Suprapubic skin (tissue), 4 donors: ENCODE measurements at regions not wholly inside any gene's neighbourhood (a gene's known extent, or its start where the extent isn't known, plus 50 kb on each side); places are given as distances from the start of the nearest gene placed in this dataset.

ENCODE experiments used
- DNase-seq, 2 donors: peaks; one replicate each; pipeline ENCODE4 v3.0.0-alpha.2; 2019; ENCODE audit warnings: low spot score in 2 of 2
- H3K27ac ChIP-seq: fragments of 200-600 bp; sonication (generic); one replicate; pipeline ENCODE4 v1.5.1; 2019
- H3K27me3 ChIP-seq: fragments of 200-600 bp; sonication (generic); one replicate; pipeline ENCODE4 v1.5.1; 2019
- H3K36me3 ChIP-seq: fragments of 200-600 bp; sonication (generic); one replicate; pipeline ENCODE4 v1.5.1; 2019
- H3K4me1 ChIP-seq: fragments of 200-600 bp; sonication (generic); one replicate; pipeline ENCODE4 v1.5.1; 2019
- H3K4me3 ChIP-seq: fragments of 200-600 bp; sonication (generic); one replicate; pipeline ENCODE4 v1.5.1; 2019; ENCODE audit warnings: mild to moderate bottlenecking
- H3K9me3 ChIP-seq: fragments of 200-600 bp; sonication (generic); one replicate; pipeline ENCODE4 v1.5.1; 2019
- CTCF ChIP-seq, 2 donors: fragments of 200-600 bp in 1 of 2; fragments of 450-650 bp in 1 of 2; sonication (generic) in 1 of 2; IDR thresholded peaks; one replicate each; pipeline ENCODE4 v1.5.1; 2016 to 2019; ENCODE audit warnings: antibody characterized with exemption in 2 of 2, mild to moderate bottlenecking in 1 of 2, moderate library complexity in 1 of 2
- EP300 ChIP-seq: sonication (generic); formaldehyde crosslinking; IDR thresholded peaks from one replicate; pipeline ENCODE4 v1.6.1; 2017; ENCODE audit warnings: antibody characterized with exemption
- POLR2A ChIP-seq, 2 donors: fragments of 450-650 bp; IDR thresholded peaks; one replicate each; pipeline ENCODE4 v1.6.1; 2017; ENCODE audit warnings: antibody characterized with exemption in 2 of 2, mild to moderate bottlenecking in 2 of 2, moderate library complexity in 2 of 2
- POLR2AphosphoS5 ChIP-seq, 3 donors: sonication (generic); formaldehyde crosslinking; IDR thresholded peaks; one replicate each; pipeline ENCODE4 v1.6.1; 2017; ENCODE audit warnings: antibody characterized with exemption in 3 of 3
- WGBS: methylation state at CpG from one replicate; pipeline ENCODE4 v1.1.5; 2018; 5-methylcytosine and 5-hydroxymethylcytosine counted together

- TF ChIP-seq POLR2AphosphoS5 (IDR thresholded peaks at IDR 0.05): no peak
- TF ChIP-seq POLR2A (IDR thresholded peaks at IDR 0.05): no peak
- no peak for TF ChIP-seq CTCF (IDR thresholded peaks at IDR 0.05)
- no peak for TF ChIP-seq EP300
- DNase-seq: peak in 1 of 2 donors; percentile 38
- Histone ChIP-seq H3K4me1 (no peaks in the 10 kb centered on the region), H3K36me3 (no peaks in the 10 kb centered on the region), H3K27ac (no peak overlapping the region), H3K4me3 (no peak overlapping the region), H3K27me3 (peaks cover 37% of the 10 kb centered on the region), H3K9me3 (no peaks in the 10 kb centered on the region)
- 88% methylated on average over 11 of the region's 11 CpGs for WGBS
Measured at GRCh38 chr16:86897486-86897885, 319.1 kb downstream of the FOXL1 start.

- Histone ChIP-seq H3K36me3 (no peaks in the 10 kb centered on the region), H3K4me1 (no peaks in the 10 kb centered on the region), H3K27me3 (peaks cover 33% of the 10 kb centered on the region), H3K4me3 (no peak overlapping the region), H3K9me3 (no peaks in the 10 kb centered on the region), H3K27ac (no peak overlapping the region)
- no peak for TF ChIP-seq POLR2AphosphoS5 (IDR thresholded peaks at IDR 0.05)
- TF ChIP-seq POLR2A (IDR thresholded peaks at IDR 0.05): no peak
- no peak for TF ChIP-seq EP300
- no peak for TF ChIP-seq CTCF (IDR thresholded peaks at IDR 0.05)
- DNase-seq: no peak
- WGBS: 83% methylated on average over 2 of the region's 5 CpGs
Measured at GRCh38 chr16:86898386-86898785, 320.0 kb downstream of the FOXL1 start.

- H3K27me3 ChIP-seq: peaks cover 32% of the 10 kb centered on the region
- no peaks in the 10 kb centered on the region for H3K4me1 ChIP-seq
- H3K4me3 ChIP-seq: no peak overlapping the region
- no peak for DNase-seq
- WGBS: 86% methylated on average over 6 of the region's 6 CpGs
- TF ChIP-seq POLR2AphosphoS5 (IDR thresholded peaks at IDR 0.05) (no peak), POLR2A (IDR thresholded peaks at IDR 0.05) (no peak), CTCF (IDR thresholded peaks at IDR 0.05) (no peak), EP300 (no peak)
- no peak overlapping the region for H3K27ac ChIP-seq
- H3K36me3 ChIP-seq: no peaks in the 10 kb centered on the region
- no peaks in the 10 kb centered on the region for H3K9me3 ChIP-seq
Measured at GRCh38 chr16:86899151-86899550, 320.8 kb downstream of the FOXL1 start.

GRCh38 chr16:86899757-86900156 is 321.4 kb downstream of the FOXL1 start:
- Histone ChIP-seq H3K27me3 (peaks cover 31% of the 10 kb centered on the region), H3K4me3 (no peak overlapping the region), H3K9me3 (no peaks in the 10 kb centered on the region), H3K36me3 (no peaks in the 10 kb centered on the region), H3K27ac (no peak overlapping the region), H3K4me1 (no peaks in the 10 kb centered on the region)
- TF ChIP-seq EP300 (no peak), POLR2A (IDR thresholded peaks at IDR 0.05) (no peak), POLR2AphosphoS5 (IDR thresholded peaks at IDR 0.05) (no peak), CTCF (IDR thresholded peaks at IDR 0.05) (no peak)
- no peak for DNase-seq
- 74% methylated on average over 4 of the region's 4 CpGs for WGBS

GRCh38 chr16:86901483-86901882 is 323.1 kb downstream of the FOXL1 start:
- no peak overlapping the region for H3K27ac ChIP-seq
- H3K27me3 ChIP-seq: peaks cover 22% of the 10 kb centered on the region
- no peaks in the 10 kb centered on the region for H3K9me3 ChIP-seq
- TF ChIP-seq POLR2AphosphoS5 (IDR thresholded peaks at IDR 0.05) (no peak), POLR2A (IDR thresholded peaks at IDR 0.05) (no peak), EP300 (no peak), CTCF (IDR thresholded peaks at IDR 0.05) (no peak)
- no peak overlapping the region for H3K4me3 ChIP-seq
- H3K36me3 ChIP-seq: no peaks in the 10 kb centered on the region
- peak in 1 of 2 donors; percentile 35 for DNase-seq
- no peaks in the 10 kb centered on the region for H3K4me1 ChIP-seq
- 63% methylated on average over 6 of the region's 6 CpGs for WGBS
